Adipocyte (in vitro differentiated cells): ENCODE measurements at regions not wholly inside any gene's neighbourhood (a gene's known extent, or its start where the extent isn't known, plus 50 kb on each side); places are given as distances from the start of the nearest gene placed in this dataset.
A peak's percentile ranks its signal among the peaks of the same experiment; 100 is the strongest.

Experiments used
- DNase-seq: peaks from one replicate; pipeline ENCODE4 v3.0.0-alpha.2; 2015; ENCODE audit warnings: low read depth
- H3K27me3 ChIP-seq: replicated peaks from 2 replicates; pipeline ENCODE4 v1.7.0; 2013; ENCODE audit warnings: mild to moderate bottlenecking, low read length, moderate library complexity; ENCODE audit not compliant: control insufficient read depth, insufficient read depth
- H3K36me3 ChIP-seq: 2 replicates; pipeline ENCODE4 v1.7.0; 2013; ENCODE audit warnings: low read length, mild to moderate bottlenecking, moderate library complexity; ENCODE audit not compliant: control insufficient read depth, insufficient read depth, severe bottlenecking
- H3K4me1 ChIP-seq: 2 replicates; pipeline ENCODE4 v1.7.0; 2013; ENCODE audit warnings: mild to moderate bottlenecking, low read length, moderate library complexity; ENCODE audit not compliant: control insufficient read depth, insufficient read depth
- H3K4me3 ChIP-seq: 2 replicates; pipeline ENCODE4 v1.7.0; 2013; ENCODE audit warnings: mild to moderate bottlenecking, low read length, moderate library complexity
- H3K9ac ChIP-seq: 2 replicates; pipeline ENCODE4 v1.7.0; 2013; ENCODE audit warnings: mild to moderate bottlenecking, low read length, moderate library complexity
- H3K9me3 ChIP-seq: 2 replicates; pipeline ENCODE4 v1.7.0; 2013; ENCODE audit warnings: mild to moderate bottlenecking, low read length, moderate library complexity; ENCODE audit not compliant: control insufficient read depth

DNA sequence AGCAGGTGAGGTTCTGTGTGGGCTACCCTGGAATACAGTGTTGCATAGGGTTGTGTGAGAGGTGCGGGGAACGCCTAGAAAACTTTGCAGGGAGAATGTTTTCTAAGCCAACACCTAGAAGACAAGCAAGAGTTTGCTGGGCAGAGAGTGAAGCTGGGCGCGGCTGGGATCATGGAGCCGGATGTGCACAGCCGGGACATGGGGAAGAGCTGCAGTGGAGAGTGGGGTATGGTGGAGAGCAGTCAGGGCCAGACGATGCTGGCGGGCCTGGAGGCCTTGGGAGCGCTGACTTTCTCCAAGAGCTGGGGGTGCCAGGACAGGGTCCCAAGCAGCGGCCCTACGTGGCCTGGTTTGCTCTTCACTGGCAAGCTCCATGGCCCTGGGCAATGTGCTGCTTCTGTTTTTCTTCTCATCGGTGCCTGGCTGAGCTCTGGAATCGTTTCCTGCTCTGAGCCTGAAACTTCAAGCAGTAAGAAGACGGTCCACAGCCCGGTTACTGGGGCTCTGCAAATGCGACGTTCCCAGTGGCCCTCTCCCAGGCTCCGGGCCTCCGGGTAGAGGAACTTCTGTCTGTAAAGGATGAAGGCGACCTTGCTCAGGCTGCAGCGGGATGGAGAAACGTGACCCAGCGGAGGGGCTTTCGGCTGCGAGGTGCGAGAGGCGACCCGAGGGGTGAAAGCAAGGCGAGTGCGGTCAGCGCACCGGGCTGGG lies 51.9 kb upstream of the CD34 start:
- Histone ChIP-seq H3K27me3 (no peaks in the 10 kb centered on the region), H3K9me3 (no peaks in the 10 kb centered on the region), H3K4me3 (peak overlapping the region; percentile 78), H3K36me3 (no peaks in the 10 kb centered on the region), H3K4me1 (peaks cover 56% of the 10 kb centered on the region), H3K9ac (peak overlapping the region; percentile 92)
- no peak for DNase-seq
